T1000 (cell line): ENCODE measurements at regions not wholly inside any gene's neighbourhood (a gene's known extent, or its start where the extent isn't known, plus 50 kb on each side); places are given as distances from the start of the nearest gene placed in this dataset.

Source experiments
- DNase-seq: peaks from one replicate; lab custom pipeline; 2025; ENCODE audit warnings: mixed read lengths; lab: John Stamatoyannopoulos, UW

DNA sequence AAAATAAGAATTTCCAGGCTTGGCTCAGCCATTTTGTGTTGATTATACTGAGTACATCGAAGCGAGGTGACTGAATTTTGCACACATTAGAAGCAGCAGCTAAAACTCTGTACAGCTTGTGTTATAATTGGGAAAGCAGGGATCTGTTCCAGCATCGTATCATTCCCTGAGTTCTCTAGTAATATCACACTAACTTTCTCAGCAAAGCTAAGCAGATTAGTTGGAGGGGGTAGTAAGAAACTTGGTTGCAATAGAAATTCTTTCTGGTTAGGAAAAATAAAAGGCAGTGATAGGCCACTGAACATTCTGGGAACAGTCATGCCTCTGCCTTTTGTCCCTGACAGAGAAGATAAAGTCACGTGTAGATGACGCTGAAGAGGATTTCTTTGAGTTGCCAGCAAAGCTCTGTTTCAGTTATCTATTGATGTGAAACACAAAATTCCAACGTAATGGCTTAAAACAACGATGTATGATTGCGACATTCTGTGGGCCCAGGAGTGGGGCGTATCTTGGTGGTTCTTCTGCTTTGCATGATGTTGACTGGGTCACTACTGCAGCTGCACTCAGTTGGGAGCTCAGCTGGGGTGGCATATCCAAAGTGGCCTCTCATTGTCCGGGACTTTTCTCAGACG lies 202.1 kb upstream of the MEX3C start:
- no peak for DNase-seq

DNA sequence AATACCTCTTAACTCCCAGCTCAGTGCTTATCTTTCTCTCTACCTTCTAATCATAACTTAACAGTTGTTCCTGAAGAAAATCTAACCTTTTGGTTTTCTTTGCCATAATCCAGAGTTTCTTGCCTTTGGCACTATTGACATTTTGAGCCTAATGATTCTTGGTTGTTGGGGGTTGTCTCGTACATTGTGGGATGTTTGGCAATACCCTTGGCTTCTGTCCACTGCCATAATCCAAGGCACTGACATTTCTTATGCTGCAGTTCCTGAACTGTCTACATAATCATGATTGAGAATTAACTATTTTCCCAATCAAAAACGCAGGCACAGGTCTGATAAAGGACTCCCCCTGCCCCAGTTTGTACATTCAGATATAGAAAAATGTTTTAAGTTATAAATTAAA lies 203.2 kb upstream of the MEX3C start:
- DNase-seq: no peak

DNA sequence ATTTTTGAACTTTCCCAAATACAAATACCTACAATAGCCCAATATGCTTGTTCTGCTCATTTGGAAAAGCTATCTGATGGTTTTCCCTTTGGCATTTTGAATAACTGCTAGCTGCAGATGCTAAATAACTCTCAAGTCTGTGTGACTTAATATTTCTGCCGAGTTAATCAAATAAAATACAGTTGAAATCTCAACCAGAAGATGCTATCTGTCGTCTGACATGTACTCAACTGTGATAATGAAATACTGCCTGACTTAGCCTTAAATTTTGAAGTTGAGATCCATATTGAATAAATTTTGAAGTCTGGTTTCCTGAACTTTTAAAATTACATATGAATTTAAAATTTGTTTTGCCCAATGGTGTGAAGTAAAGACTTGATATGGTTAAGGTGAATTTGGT lies 204.4 kb upstream of the MEX3C start:
- DNase-seq: no peak

DNA sequence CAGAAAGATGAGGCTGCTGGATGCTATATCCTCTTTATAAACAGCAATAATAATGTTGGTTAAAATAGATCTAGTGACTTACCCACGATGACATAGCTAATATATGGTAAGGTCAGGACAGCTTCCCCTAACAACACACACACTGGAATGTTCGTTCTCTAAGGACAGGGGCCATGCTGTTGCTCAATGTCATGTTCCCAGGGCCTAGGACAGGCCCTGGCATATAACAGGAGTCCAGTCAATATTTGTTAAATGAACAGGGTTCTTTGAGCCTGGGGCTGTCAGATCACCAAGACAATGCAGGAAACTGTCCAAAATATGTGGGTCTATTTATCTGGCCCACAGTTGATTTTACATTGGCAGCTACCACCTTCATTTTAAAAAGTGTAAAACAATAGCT lies 207.1 kb upstream of the MEX3C start:
- DNase-seq: no peak

DNA sequence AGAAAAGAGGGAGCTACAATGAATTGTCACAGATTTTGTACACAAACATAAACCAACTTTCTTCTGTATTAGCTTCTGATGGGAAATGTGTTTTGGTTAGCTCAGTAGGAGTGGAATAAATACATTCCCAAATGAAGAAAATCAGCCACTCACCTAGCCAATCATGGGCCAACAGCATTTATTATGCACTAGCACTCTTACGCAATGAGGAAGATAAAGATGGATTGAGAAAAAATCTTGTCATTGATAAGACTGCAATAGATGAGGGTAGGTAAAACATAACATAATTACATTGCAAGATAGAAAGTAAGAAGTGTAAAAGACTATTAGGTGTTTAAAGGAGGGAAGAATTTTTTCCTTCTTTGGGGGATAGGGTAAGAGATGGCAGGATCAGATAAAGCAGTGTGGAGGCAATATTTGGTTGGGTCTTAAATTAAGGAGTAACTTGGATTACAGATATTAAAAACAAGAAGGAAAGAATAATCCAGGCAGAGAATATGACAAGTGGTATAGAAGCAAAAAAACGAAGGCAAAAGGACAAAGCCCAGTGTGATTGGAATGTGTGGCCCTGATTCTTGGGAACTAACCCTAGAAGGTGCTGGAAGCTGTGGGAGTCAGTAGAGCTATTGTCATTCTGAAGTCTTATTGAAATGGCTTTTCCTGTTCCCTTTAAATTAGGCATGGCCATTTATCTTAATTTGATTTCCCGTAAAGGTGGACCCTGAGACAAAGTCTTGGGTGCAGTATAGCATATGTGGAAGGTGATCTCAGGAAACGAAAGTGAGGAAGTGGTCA lies 208.4 kb upstream of the MEX3C start:
- DNase-seq: no peak

DNA sequence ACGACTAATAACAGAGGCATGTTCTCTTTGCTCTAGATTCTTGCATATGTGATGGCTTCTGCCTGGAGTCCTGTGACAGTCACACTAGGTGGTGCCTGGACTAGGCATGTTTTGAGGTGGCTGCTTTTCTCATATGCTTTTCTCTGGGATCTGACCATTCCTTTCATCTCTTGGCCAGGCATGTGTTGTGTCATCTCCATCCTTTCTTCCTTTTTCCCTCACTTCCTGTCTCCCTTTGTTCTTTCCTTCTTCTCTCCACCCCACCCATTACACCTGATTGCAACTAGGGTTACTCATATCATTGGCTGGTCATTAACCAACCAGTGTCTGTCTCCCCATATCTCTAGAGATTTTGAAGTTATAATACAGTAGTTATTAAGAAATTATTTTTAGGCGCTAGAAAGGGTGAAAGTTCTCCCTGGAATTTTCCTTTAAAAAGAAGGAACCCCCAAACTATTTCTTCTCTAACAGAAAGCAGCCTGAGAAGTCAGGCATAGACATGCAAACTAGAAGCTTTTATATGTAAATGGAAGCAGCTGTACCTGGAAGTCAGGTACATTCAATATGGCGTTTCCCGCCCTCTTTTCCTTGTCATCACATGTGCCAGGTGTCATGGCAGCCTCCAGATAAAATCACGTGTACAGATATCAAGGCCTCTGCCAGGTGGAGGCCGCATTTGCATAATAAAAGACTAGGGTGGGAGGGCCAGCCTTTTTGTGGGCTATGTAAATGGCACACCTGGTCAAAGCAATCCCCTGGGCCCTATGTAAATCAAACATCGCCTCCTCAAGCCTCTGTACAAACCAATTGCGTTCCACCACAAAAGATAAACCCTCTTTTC lies 220.4 kb upstream of the MEX3C start:
- DNase-seq: no peak

DNA sequence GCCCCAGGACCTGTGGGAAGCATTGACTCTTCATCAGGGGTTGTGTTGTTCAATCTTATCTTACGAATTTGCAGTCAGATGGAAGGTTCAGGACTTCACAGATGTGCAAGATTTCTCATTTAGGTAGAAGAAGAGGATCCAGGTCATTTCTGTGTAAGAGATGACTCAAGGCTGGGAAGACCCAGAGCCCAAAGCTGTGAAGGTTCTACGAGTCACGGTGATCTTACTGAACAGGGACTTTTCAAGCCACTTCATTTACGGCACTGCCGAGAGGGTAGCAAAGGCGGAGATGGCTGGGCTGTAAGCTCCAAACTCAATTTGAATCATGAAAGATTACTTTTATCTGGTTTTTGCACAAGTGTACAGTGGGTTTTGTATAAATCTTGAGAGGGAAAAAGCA lies 228.0 kb upstream of the MEX3C start:
- no peak for DNase-seq

DNA sequence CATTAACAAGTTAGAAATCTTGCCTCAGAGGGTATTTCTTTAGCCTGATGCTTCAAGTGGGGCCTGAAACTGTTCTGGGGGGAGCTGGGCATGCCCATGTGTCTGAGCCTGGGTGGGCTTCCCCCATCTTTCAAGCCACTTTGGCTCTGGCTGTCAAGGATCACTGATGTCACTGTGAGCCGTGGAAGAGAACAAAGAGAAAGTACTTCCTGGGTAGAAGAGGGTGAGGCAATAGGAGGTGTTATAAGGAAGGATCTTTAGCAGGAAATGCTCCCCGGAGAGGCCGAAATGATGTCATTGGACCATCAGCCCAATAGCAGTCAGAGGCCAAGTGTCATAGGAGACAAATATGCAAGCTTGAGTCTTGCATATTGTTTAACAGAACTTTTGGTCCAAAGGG lies 228.4 kb upstream of the MEX3C start:
- no peak for DNase-seq

DNA sequence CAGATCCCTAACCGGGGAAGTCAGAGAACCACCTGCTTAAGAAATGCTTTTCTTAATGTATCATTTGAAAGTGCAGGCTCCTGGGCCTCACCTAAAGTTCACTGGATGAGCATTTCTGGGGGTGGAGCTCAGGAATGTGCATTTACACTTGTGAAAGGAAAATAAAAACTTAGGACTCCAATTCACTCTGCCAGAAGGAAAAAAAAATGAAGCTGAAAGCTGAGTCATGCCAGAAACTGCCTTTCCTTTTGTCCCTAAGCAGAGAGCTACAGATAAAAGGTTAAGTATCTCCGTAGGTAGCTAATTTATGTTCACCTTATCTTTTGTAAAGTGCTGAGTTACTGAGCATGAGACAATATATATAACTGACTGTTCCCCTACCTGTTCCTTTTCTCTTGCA lies 229.5 kb upstream of the MEX3C start:
- no peak for DNase-seq

DNA sequence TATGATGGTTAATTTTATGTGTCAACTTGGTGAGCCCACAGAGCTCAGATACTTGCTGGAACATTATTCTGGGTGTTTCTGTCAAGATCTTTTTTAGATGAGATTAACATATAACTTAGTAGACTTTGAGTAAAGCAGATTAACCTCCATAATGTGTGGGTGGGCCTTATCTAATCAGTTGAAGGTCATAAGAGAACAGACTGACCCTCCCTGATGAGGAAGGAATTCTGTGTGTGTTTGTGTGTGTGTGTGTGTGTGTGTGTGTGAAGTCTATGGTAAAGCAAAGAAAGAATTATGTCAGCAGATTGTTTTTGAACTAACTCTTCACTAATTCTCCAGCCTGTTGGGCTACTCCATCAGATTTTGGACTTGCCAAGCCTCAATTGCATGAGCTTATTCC lies 232.2 kb upstream of the MEX3C start:
- no peak for DNase-seq

DNA sequence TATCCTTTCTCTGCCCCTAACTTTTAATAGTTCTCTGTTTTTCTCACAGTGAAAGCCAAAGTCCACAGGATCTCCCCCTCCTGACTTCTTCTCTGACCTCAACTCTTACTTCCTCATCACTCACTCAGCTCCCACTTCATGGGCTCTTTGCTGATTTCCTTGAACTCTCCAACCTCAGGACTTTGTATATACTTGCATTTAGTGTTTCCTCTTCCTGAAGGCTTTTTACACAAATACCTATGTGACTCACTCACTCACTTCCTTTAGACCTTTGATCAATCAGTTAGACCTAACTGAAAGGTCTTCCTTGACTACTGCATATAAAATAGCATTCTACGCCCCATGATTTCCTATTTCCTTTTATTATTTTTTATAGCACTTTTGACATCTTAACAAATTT lies 233.1 kb upstream of the MEX3C start:
- DNase-seq: no peak

DNA sequence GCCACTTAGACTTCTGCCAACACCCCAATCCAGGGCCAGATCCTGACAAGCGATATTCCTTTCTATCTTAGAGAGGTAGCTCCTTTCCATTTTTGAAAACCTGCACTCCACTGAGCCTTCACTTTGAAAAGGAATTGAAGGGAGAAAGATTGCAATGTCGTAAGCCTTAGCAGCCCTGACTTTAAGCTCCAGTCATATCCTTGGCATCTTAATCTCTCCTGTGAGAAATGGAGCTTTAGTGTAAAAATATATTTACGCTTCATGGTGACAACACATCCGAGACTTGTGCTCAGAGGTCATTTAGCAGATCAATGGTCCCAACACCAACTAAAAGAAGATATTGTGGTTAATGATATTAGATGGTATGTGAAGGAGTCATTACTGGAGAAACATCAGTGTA lies 235.8 kb upstream of the MEX3C start:
- DNase-seq: no peak

DNA sequence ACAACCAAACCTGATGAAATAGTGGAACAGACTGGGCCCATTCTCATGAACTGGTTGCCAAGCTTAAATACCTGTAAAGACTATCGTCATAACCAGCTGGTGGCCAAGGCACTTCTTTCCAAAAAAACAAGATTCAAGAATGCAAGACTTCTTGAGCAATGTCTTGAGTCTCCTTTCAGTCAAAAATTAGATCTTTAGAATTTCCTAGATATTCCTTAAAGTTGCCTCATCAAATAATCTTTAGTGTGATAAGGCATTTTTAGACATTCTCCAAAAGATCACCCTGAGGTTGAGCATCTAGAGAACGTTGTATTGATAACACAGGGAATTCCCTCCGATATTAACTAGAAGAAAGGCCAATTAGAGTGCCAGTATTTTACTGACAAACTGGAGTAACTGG lies 236.4 kb upstream of the MEX3C start:
- DNase-seq: no peak

DNA sequence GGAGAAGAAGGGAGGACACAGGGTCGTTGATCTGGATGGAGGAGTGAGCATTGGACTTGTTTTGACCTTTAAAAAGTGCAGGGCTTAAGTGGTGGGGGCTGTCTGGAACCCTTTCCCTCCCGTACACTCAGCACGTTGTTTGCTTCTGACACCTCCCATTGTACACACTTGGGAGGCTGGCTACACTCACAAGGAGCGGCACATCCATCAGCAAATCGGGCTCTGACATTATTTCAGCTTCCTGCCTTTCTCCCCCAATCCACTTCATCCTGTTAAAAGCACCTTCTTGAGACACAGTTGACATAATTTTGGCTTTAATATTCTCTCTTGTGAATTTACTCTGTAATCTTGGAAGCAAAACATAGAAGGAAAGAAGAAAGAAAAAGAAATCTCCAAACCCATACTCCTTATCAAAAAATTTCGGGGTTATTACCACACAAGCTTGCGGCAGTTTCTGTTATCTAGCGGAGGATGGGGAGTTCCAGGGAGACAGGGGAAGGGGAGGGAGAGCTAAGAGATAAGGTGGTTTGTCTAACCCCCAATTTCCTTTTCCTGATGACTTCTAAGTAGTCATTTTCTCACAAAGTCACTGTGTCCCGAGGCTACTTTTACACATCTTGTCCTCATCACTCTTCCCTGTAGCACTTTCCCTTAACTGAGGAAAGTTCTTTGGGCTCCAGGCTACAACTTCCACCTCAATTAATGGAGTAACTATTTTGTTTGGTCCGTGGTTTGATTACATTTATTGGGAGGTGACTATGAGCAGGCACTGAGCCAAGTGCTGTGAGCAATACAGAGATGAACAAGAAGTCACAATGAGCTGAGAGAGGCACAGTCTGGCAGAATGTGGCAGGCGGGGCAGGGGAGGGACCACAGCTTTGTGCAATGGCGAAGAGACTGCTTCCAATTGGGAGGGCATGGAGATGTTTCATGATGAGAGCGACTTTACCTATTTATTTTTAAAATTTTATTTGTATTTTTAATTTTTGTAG lies 240.1 kb upstream of the MEX3C start:
- DNase-seq: no peak

DNA sequence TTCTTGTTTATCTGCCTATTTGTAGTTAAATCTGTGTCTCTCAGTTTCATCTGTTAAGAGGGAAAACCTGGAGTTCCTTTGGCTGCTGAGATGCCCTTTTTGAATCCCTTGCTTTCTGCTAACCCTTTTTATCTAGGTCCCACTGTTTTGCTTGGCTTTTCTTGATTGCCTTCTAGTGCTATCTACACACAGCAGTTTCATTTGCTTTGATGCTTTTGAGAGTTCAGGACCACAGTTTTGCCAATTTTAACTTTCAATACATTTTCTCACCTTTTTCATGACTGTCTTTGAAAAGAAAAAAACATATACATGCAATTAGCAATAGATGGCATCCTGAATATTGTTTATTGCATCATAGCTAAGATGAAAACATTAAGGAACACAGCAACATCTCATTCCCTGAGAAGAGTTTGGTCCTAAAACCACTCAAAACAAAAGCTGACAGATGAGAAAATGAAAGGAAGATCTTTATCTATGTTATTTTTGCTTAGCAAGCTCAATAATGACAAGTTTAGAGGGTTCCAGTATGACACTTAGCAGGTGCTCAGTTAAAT lies 241.4 kb upstream of the MEX3C start:
- no peak for DNase-seq

DNA sequence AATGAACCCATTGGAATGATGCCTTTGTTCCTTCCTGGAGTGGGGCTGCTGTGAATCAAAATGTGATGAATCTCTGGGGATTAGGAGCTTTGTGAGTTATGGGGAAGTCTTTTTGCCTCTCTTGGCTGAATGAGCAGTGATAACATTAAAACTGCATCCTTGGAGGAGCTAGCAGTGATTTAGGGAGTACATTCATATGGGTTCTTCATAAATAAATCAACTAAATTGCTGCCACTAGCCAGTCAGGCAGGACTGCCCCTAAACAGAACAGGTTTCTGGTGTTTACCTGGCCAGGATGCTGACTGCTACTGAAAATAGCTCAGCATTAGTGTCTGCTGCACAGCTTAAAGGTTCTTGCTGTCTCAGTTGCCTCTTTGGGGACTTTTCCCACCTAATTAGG lies 244.5 kb upstream of the MEX3C start:
- DNase-seq: no peak

DNA sequence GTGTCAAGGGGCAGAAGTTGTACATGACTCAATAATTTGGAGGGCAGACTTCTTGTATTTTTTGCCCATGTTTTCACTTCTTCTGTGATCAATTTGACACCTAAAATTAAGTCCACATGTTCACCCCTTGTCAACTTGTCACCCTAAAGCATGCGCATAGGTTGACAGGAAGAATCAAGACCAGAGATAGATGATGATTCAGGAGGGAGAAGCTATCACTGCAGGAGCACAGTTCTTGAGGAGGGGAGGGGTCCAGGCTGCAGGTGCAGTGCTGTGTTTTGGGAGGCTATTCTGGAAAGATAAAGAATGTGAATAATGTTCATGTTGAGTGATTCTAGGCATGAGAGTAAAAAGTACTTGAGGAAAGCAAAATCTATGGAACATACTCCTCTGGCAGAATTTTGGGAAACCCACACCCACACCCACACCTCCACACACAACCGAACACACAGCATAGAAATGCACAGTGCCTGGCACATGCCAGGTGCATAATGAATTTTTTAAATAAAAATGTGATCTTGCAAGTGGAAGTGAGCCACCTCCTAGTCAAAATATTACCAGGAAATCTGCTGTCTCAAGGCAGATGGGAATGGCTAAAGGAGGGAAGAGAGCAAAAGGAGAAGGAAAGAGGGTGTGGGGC lies 249.2 kb upstream of the MEX3C start:
- DNase-seq: no peak

DNA sequence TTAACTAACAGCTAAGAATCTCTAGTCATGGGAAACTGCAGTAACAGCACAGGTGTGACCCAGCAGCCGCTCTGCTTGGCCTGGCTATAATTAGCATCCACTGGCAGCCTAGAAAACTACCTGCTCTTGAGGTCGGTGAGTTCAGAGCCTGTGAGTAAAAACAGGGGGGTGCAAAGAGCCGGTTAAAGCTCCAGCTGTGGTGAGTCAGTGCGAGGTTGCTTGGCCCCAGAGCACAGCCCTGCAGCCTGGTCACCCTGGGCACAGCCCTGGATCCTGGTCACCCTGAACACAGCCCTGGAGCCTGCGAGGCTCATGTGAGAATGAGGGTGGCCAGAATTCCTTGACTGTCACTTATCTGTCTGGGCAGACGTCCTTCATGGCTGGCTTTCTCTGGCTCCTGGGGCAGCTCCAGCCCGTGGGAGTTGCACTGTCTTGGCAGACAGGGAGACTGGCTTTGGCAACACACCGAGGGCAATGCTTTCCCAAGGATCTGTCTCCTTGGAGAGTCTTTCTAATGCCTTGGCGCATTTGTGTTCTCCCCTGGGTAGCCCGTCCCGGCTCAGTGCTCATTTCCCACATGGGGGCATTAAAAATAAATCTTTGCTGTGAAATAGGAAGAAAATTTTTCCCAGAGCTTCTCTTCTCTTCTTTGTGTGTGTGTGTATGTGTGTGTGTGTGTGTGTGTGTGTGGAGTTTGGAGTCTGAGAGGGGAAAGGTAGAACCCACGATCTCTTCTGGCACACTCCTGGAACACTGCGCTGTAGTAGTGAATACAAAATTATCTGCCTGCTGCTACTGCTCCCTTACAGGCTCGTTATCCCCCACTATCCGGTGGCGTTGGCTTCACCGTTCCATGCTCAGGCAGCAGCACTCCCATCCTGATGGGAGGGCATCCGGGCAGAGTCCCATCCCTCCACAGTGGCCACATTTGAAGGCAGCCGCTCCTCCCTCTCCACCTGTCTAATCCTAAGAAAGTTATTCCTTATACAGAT lies 250.2 kb upstream of the MEX3C start:
- no peak for DNase-seq

DNA sequence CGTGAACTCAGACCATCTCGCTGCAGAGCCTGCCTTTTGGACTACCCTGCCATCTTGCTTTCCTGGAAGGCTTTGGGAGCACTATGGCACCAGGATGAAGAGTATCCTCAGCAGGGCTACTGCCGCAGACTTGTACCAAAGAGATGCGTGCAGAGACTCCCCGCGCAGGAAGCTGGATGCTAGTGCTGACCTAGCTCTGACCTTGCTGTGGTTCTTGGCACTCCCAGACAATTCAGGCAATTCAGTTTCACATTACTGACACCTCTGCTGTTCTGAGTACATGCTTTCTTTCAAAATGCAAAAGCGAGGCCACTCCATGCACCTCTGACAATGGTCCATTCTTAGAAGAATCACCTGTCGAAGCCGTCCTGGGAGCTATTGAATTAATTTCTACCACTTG lies 251.5 kb upstream of the MEX3C start:
- DNase-seq: no peak

DNA sequence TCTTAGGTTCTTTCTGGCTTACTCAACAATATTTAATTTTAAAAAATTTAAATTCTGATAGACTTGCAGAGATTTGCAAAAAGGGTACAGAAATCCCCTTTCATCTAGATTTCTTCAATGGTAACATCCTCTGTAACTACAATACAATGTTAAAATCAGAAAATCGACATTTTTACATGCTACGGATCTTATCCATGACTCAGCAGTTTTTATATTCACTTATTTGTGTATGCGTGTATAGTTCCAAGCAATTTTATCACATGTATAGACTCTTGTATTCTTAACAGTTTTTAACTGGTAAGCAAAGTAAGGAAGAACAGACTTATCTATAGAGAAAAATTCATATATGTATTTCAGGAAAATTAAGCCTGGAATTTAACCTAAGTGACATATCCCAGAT lies 256.1 kb upstream of the MEX3C start:
- DNase-seq: no peak
